DND-41 (cell line): ENCODE measurements at regions not wholly inside any gene's neighbourhood (a gene's known extent, or its start where the extent isn't known, plus 50 kb on each side); places are given as distances from the start of the nearest gene placed in this dataset.

Source experiments
- CTCF ChIP-seq: IDR thresholded peaks from 2 replicates; pipeline ENCODE4 v1.5.1; 2012; ENCODE audit warnings: borderline replicate concordance, low read length, moderate library complexity, mild to moderate bottlenecking; ENCODE audit not compliant: poor library complexity, severe bottlenecking; ENCODE audit errors: extremely low read depth
- EZH2 ChIP-seq: IDR thresholded peaks from 3 replicates; pipeline ENCODE4 v1.6.1; 2012; ENCODE audit warnings: borderline replicate concordance, low read depth, mild to moderate bottlenecking, moderate library complexity, low read length, inconsistent platforms; ENCODE audit not compliant: severe bottlenecking

DNA sequence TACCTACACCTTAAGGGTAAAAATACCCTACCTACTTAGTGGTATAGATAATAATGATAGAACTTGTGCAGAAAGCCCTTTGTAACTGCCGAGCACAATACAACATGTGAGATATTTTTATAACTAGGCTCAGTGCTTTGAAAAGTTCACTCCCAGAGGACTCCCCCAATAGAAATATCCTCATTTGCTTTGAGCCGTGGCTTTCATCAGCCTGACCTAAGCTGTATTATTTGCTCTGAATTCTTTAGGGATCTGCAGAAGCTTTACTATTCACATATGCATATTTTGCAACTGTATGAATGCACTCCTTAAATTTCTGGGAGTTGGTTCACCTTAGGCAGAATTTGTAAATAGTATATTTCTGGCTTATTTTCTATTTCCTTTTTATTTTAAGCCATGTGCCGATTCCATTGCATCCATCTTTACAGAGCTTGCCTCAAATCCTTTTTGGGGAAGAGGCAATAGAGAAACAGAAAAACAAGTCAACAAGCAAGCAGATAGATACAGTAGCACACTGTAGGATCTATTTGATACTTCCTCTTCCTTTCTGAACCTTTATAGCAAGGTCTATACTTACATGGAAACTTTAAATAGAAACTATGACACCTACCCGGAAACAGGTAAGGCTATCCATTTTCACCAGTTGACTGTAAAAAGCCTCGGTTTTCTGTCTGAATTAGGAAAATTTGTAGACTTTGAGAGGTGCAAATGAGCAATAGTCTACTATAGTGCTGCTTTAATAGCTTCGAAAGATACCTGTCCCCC, 242.5 kb upstream of the VCX3A start:
- TF ChIP-seq CTCF (no peak), EZH2 (no peak)
